GM12864 (cell line): ENCODE measurements at regions not wholly inside any gene's neighbourhood (a gene's known extent, or its start where the extent isn't known, plus 50 kb on each side); places are given as distances from the start of the nearest gene placed in this dataset.

ENCODE experiments used
- DNase-seq: peaks from one replicate; pipeline ENCODE4 v3.0.0-alpha.2; 2011; ENCODE audit warnings: low read depth
- H3K4me3 ChIP-seq: 2 replicates; pipeline ENCODE4 v1.5.1; 2011; ENCODE audit warnings: mild to moderate bottlenecking, low read depth, low read length, control low read depth
- TF ChIP-seq, protein P1 (sequence below): IDR thresholded peaks from 2 replicates; pipeline ENCODE4 v1.5.1; 2011; ENCODE audit warnings: low read depth, mild to moderate bottlenecking, moderate library complexity, low read length, control low read depth, inconsistent platforms; ENCODE audit errors: missing control alignments

DNA sequence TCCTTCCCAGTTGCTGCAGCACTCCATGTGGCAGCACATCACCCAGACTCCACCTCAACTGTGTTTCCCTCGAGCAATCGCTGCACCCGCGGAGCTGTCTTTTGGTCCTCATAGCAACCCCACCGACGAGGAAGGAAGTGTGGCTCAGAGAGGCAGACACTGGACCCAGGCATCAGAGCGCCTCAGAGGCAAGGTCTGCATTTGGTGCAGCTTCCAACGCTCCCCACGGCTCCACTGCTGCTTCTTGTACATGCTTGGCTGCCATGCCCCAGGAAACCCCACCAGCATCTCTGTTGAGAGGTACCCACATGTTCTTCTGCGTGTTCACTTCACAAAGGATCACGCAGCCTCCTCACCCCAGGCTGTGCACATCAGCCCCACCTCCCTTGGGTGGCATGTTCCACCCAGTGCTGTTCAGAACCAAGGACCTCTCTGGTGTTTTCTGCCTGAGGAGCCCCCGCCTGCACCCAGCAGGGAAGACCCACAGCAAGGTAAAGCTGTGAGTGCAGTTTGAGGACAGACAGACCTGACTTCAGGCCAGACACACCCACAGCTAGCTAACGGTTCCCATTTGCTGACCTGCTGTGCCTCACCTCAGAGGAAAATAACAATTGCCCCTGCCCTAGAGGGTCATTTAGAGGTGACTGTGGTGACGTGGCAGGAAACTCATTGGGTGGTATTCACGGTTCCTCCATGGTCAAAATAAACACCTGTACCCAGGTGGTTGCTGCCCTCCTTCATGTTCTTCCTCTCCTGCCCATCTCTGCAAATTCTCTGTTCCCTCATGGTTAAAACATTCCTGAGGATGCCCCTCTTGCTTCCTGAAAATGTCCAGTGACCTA lies 326.3 kb upstream of the MYT1L start:
- DNase-seq = no peak
- no peak overlapping the region for H3K4me3 ChIP-seq
- TF ChIP-seq, protein P1, sequence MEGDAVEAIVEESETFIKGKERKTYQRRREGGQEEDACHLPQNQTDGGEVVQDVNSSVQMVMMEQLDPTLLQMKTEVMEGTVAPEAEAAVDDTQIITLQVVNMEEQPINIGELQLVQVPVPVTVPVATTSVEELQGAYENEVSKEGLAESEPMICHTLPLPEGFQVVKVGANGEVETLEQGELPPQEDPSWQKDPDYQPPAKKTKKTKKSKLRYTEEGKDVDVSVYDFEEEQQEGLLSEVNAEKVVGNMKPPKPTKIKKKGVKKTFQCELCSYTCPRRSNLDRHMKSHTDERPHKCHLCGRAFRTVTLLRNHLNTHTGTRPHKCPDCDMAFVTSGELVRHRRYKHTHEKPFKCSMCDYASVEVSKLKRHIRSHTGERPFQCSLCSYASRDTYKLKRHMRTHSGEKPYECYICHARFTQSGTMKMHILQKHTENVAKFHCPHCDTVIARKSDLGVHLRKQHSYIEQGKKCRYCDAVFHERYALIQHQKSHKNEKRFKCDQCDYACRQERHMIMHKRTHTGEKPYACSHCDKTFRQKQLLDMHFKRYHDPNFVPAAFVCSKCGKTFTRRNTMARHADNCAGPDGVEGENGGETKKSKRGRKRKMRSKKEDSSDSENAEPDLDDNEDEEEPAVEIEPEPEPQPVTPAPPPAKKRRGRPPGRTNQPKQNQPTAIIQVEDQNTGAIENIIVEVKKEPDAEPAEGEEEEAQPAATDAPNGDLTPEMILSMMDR = no peak

DNA sequence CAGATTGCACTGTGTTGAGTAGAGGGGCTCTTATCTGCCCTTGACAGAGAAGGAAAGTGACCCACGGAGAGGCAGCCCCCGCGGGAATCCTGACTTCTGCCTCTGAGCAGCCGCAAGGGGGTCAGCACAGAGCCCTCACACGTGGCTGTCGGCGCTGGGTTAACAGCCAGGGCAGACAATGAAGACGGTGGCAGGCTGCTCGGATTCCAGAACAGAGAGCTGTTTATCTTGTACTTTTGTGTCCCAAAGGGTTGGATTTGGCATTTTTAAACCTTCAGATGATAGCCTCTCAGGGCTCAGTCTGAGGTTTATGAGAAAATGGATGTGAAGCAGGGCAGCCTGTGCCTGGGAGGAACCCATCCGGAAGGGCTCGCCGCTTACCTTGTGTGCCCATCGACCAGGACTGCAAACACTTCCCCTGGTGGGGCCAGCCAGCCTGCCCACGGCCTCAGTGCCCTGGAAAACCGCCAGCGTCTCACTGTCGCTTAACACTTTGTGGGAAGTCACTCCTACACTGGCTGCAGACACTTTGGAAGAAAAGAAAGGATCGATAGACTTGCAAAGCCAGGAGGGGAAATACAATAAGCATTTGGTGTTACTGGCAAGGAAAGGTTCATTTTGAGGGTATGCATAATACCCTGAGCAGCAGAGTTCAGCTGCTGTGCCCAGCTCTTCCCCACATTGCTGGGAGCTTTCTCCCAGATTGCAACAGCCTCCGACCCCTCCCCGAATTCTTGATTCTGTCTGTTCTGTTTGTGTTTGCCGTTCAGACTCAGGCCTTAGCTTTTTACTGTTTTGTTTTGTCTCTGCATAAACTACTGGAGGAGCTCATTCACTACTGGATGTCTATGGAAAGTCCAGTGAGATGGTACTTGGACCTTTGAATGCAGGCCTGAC lies 325.3 kb upstream of the MYT1L start:
- TF ChIP-seq, protein P1 = no peak
- no peak for DNase-seq
- H3K4me3 ChIP-seq = no peak overlapping the region

DNA sequence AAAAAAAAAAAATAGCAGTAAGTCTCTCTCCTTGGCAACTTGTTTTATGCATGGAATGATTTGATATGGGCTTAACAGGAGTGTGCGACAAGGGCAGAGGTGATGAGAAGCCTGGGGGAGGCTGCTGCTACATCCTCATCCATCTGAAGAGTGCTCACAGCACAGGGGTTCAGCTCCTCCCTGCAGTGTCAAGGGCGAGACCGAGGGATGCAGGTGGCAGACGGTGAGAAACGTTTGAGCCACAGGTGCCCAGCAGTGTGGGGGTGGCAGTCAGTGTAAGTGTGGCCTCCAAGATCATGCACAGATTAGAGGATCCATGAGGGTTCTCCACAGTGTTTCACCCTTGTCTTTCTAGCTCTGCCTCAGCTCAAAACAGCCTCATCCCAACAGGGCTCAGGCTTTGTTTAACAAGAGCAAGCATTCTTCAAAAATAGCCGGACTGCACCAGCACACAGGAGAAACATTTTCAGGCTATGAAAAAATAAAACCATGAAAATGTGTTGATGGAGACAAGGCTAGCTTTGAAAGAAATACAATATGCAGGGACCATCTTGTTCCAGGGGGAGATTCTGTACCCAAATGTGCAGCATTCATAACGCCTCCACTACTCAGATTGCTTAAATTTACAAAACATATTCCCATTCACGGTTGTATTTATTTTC lies 324.5 kb upstream of the MYT1L start:
- no peak overlapping the region for H3K4me3 ChIP-seq
- no peak for DNase-seq
- TF ChIP-seq, protein P1 = no peak

DNA sequence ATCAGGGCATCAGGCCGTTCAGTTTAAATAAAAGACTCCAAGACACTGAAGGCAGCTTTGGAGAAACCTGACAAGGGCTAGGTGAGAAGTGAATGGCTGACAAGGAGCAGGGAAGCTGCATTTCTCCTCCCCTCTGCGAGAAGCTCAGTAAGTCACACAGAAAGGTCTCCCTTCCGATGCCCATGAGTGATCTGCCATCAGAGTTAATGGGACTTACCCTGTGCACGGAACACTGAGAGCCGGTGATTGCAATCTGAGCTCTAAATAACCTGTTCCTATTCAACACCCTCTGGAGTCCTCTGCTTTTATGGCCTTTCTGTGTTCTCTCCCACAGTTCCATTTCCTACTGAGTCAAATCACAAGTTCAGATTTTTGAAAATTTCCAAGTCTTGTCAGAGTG lies 322.2 kb upstream of the MYT1L start:
- H3K4me3 ChIP-seq = no peak overlapping the region
- TF ChIP-seq, protein P1 = no peak
- DNase-seq = no peak

DNA sequence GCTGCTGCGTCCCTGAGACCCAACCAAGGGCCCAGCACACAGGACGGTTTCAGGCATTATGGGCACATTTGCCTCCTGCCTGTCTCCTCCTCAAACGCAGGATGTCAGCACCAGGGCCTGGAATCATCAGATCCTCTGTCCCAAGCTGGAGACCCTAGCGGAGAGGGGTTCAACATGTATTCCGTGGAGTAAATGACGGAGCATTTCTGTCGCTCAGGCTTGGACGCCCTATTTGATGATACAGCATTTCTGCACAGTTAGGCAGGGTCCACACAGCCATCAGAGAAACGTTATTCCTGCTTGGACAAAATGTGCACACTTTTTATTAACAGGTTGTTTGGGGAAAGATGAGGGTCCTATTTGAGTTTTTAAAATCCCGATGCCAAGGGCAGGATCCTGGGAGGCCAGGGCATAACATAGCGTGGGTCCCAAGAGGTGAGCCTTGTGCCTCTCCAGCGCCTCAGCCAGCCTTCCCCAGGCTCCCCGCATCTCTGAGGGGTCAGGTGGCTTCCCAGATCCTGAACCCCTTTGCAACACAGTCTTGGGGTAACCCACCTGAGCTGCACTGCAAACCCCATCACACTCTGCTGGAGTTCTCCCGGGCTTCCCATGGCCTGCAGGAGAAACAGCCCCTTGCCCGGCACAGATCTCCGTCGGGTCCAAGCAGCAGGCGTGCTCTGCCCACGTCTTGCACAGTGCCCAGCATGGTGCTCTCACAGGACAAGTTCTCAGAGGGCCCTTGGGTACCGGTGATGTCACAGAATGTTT lies 319.7 kb upstream of the MYT1L start:
- TF ChIP-seq, protein P1 = no peak
- H3K4me3 ChIP-seq = no peak overlapping the region
- no peak for DNase-seq
